CD4-positive, alpha-beta T cell treated with Interferon gamma for 1 hour (primary cell): ENCODE measurements at regions not wholly inside any gene's neighbourhood (a gene's known extent, or its start where the extent isn't known, plus 50 kb on each side); places are given as distances from the start of the nearest gene placed in this dataset.

Experiments
- DNase-seq: peaks from one replicate; pipeline ENCODE4 v3.0.0-alpha.2; 2020

DNA sequence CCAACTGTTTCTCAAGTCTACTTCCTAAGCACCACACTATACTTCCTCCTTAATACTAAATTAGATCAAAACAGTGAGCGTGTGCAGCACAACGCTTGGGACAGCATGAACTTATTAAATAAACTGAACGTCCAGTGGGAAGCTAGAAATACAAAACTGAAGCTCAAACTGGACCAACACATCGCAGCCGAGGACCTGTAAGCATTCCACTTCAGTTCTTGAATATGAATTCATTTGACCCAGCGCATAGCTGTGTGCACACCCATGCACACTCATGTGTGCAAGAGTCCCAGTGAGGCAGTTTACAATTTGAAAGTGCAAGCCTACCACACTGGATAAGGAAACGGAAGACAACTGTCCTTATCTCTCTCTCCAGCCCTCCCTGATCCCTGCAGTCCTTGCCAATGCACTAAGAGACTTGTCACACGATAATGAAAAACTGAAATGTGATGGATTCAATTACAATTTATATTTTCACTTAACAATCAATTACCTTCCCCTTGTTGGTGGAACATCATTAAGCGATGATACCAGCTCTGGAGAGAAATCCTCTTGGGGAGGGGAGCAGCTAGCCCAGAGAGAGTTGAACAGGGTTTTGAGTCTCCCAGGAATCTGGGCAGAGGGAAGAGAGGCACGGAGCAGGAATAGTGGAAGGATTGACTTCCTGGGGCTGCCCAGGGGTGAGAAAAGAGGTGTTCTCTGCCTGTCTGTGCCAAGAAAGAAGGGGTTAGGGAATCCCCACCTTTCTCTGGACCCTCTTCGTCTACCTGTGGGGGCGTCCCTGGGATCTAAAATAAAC is 186.5 kb upstream of the KLHL29 start:
- no peak for DNase-seq

DNA sequence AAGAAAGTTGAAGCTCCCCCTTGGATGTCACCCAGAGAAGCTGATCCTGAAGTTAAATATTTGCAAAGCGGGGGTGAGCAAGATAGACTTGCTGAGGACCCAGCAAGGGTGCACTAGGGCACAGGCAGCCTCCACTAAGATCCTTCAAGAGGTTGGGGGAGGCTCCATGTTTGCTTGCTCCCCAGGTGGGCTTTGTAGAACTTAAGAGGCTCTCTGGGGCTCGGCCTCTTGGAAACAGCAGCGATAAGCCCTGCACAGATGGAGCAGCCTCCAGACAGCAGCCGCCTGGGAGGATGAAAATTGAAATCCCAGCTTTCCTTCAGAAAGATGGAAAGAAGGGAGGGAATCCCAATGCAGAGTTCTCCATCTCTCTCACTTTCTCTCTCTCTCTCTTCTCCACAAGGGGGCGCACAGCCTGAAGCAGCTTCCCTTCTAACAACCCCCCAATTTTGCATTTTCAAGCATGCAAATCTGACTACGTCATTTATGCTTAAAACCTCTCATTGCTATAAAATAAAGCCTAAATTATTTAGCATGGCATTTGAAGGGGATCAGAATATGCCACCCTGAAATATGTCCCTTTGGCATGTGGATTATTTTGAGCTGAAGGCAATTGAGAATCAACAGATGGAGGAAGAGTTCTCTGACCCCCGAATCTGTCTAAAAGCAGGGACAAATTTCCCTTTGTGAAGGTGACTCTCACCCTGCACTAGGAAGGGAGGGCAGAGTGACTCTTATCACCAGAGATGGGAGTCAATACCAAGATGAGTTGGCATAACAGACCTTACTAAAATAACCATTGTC is 185.7 kb upstream of the KLHL29 start:
- no peak for DNase-seq

DNA sequence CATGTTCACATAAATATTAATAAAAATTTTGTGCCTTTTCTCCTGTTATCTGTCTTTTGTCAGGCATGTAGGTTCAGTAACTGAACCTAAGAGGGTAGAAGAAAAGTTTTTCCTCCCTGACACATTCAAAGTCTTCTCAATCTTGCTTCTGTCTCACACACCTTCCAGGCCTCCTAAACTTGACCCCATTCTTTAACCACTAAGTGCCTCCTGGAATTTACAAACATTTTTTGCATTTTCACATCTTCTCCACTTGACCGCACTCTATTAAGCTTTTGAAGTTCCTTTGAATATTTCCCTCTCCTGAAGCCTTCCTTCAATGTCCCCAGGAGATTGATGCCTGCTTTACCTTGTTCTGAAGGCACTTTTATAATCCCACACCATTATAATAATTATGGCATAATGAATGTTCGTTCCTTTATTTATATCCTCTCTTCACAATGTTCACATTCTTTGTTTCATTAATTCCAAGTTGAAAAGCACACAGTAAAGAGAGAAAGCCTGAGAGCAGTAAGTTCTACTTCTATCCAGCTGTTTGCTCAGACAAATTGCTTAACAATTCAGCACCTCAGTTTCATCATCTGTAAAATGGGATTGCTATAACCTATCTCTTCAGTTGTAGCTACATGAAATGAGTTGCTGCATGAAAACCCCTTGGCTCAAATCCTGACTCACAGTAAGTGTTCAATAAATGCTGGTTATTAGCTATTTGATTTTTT is 184.8 kb upstream of the KLHL29 start:
- DNase-seq = no peak

DNA sequence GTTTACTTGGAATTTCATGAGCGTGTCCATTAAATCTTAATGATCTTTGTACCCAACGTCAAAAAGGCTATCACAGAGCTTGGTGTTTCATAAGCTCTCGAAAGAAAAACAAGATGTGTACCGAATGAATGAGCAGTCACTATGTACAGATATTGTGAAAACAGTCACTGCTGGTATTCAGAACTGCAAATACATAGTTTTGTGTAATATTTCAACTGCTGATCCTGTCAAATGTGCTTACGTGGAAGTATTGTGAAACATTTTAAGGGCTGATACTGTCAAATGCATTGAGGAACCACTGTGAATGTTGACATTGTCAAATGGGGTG is 184.2 kb upstream of the KLHL29 start:
- DNase-seq = no peak

DNA sequence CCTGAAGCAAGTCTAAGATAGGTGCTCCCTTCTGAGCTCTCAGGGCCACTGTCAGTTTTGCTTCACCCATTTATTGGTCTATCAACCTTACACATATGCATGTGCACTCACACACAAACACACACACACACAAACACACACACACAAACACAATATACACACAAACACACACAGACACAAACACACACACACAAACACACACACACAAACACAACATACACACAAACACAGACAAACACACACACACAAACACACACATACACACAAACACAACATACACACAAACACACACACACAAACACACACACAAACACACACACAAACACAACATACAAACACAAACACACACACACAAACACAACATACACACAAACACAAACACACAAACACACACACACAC is 181.6 kb upstream of the KLHL29 start:
- no peak for DNase-seq

DNA sequence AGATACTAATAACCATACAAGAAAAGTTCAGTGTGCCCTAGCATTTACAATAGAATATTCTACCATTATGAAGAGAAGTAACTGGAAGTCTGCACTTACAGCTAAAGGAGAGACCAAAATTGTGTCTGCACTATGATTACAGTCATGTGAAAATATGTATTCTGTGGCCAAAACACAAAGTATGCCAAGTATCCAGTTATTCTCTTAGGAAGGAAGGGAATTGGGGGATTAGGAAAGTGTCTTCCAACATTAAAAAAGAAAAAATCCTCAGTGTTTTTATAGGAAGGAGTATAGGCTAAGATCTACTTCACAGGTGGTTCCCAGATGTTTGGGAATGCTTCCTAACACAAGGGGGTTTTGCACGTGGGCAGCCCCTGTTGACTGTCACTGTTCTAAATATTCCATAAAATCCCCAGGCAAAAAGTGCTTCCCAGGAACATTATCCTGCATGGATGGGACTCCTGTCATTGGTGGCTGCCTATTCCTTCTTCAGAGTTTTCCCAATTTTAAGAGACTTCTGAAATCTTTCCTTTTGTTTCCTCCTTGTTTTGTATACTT is 180.2 kb upstream of the KLHL29 start:
- DNase-seq = no peak

DNA sequence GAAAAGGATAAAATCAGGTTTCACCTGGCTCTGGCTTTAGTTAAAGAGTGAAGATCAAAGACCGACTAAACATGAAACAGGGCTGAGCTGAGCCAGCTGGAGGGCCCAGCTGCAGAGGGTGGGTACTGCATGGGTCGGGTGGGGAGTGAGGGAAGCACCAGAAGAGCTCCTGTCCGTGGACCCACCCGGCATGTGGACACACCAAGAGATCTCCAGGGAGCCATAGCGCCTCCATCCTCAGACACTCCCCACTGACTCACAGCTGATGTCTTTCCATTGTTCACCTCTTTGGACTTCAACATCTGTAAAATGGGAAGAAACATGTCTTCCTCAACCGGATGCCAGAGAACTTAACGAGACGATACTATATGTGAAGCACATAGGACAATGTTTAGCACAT is 178.3 kb upstream of the KLHL29 start:
- no peak for DNase-seq

DNA sequence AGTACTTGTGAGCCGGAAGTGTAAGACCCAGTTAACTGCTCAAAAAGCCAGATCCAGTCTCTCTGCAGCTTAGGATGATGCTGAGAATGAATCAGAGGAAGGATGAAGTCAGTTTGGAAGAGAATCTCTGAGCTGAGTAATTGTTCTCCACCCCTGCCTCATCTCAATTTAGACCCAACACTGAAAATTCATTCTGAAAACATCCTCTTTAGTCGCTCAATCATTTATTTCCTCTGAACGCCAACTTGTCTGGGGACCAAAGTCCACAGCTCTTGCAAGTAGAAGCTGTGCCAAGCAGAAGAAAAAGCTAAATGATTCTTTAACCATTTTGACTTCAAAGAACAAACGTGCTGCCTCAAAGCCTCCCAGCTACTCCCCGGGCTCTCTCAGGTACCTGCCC is 177.1 kb upstream of the KLHL29 start:
- no peak for DNase-seq

DNA sequence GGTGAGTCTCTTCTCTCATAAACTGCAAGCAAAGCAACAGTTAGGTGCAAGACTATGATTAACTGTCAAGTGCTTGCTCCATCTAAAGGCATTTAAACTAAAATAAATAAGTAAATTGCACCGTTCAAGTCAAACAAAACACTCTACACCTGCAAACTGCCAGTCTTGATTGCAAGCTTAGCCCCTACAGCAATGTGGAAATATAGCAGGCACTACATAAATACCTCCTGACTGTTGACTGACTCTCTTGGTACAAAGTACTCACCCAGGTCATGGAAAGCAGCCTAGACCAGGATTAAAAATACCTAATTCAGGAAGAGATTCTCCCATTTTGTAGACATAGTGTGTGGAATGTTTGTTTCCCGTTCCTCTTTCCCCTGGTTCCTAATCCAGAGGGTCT is 176.6 kb upstream of the KLHL29 start:
- DNase-seq = no peak

DNA sequence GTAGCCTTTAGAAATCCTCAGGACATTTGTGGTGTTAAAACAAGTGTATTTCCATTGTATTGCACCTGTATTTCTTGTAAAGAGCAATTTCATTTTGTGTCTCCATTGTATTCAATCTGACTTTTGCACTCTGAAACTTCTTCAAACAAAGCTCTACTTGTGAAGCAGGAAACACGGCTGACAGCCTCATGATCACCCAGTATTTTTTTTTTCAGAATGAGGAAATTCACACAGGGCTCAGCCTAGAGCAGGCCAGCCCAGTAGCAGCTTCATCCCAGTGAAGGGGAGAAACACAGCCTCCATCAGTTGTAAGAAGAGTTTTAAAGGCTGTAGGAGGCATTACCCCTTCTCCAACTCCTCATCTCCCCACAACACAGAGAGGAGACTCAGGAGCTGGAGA is 175.9 kb upstream of the KLHL29 start:
- DNase-seq = no peak

DNA sequence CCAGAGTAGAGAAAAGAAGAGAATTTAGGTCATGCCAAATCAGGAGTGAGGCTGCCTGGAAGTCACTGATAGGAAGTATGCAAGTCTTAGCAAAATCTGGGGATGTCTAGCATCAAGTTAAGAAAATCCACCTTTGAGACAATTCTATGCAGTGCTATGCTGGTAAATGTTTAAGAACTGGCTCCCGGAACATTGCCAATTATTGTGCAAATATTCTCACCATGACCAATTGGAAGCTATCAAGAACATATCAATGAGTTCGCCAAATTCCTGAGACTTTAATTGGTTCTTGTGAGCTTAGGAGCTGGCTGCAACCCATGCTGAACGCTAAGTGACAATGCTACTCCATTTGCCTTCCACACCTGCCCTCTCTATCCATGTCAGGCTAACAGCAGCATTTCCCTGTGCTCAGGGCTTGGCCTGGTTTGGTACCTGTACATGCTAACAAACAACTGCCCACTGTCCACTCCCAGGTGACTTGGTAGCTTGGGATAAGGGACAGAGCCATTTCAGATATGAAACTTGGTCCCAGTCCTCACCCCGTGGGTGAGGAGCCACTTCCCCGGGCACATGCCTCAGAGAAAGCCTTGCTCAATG is 172.9 kb upstream of the KLHL29 start:
- no peak for DNase-seq

DNA sequence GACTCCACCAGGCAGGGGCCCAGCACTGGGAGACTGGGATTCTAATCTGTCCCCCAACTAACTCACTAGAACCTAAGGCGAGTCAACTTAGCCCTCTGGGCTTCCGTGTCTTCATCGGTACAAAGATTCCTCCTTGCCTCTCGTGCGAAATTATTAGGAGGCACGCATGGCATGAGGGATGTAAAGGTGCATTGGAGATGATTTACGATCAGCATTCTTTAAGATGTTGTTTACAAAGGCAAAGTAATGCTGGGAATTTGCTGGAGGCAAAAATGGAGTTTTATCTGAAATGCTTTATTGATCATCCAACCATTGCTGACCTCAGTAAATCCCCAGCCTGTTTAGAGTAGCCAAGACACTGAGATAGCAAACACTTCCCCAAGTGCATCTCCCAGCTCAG is 171.8 kb upstream of the KLHL29 start:
- no peak for DNase-seq

DNA sequence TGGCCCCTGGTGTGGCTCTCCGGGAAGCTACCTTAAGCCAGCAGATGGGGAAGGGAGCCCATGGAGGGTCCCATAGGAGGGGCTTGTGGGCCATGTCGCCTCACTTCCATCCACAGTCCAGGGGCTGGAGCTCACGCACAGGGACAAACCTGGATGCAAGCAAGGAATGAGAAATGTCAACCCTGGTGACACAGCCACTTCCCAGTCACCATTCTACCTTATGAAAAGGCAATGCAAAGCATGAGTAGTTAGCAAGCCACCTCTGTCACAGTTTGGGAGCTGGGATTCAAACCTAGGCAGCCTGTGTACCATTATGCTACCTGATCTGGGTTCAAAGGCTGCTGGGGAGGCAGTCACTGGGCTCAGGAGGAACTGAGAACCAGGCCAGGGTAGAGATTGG is 170.0 kb upstream of the KLHL29 start:
- no peak for DNase-seq

DNA sequence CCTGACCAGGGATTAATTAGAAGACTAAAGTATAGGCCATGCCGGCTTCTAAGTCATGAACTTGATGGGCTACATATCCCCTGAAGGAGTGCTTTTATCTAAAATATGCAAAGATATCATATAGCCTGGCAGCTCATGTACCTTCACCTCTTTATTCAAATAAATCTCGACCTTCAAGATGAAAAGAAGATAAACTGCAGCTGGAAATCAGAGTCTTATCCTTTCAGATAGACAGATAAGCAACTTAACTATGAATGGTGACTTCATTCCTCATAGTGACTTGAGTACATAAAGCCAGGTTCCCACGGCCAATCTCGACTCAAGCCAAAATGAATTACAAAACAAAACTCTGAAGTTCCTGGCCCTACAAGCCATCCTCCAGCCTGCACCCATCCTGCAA is 165.3 kb upstream of the KLHL29 start:
- DNase-seq = no peak

DNA sequence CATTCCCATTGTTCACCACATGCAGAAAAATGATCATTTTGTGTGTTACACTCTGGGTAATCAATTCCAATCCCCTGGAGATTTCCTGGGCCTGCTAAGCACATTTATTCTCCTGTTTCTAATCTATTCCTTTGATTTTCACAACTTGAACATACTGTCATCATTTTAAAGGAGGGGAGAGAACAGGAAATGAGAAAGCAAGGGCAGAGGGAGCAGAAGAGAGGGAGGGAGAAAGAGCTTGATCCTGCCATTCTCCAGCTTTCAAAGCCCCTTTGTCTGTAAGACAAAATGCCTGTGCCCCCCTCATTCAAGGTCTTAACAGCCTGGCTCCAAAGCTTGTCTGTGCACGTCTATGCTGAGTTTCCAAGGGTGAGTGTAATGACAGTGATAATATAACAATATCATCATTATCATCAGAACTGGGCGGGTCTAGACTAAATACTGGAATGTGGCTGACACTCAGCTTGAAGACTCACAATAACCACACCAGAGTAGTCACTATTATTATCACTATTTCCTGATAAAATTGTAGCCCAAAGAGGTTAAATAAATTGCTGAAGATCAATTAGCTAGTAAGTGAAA is 164.4 kb upstream of the KLHL29 start:
- DNase-seq = no peak

DNA sequence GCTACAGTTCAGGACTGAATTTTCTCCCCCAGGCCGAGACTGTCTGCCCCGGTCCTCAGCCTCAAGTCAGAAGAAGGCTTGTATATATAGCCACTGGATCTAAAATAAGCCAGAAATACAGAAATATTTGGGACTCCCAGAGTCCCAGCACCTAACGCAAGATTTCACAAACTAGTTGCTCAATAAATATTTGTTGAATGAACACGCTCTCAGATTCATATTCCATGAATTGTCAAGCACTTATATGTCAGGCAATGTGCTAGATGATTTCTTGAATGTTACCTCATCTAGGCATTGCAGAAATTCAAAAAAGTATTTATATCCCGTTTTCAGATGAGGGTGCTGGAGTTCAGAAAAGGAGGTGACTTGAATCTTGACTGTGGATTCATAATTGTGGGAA is 163.7 kb upstream of the KLHL29 start:
- DNase-seq = no peak

DNA sequence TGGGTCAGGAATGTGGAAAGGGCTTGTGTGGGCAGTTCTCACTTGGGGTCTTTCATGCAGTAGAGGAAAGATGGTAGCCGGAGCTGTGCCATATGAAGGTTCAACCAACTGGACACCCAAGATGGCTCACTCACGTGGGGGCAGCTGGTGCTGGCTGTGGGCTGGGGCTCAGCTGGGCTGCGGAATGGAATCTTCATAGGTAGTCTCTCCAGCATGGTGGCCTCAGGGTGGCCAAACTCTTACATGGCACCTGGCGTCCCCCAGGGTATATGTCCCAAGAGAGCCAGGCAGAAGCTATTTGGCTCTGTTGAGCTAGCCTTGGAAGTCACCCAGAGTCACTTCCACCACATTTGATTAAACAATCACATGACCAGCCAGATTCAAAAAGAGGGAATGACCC is 163.1 kb upstream of the KLHL29 start:
- no peak for DNase-seq

DNA sequence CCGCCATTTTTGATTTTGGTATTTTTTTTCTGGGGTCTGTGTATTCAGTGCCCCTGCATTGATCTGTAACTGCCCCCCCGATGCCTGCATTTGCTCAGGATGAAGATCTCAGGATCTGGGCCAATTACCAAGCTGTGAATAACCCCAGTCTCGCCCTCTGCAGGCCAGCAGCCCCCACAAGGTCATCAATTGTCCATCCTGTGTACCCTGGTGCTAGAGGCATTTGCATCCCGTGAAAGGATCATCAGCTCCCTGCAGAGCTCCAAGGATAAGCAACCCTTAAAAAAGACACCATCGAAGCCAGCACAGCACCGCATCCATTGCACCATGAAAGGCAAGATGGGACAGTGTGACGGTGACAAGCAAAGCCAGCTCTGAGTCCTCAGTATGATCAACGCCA is 154.1 kb upstream of the KLHL29 start:
- DNase-seq = no peak

DNA sequence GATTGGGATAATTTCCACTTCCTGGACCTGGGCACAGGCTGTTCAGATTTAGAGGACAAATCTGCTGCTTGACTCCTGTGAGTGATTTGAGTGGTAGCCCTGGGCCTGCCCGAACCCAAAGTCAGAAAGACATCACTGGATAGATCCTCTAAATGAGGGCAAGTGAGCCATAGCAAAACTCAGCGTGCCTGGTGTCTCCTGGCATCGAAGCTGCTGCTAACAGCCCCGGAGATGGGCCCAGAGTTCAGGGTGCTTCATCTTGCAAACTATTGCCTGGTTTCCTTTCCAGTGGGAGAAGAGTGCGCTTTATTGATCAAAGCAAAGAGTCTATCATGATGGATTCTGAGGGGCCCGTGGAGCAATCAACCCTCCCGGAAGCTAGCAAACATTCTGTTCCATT is 153.1 kb upstream of the KLHL29 start:
- DNase-seq = no peak

DNA sequence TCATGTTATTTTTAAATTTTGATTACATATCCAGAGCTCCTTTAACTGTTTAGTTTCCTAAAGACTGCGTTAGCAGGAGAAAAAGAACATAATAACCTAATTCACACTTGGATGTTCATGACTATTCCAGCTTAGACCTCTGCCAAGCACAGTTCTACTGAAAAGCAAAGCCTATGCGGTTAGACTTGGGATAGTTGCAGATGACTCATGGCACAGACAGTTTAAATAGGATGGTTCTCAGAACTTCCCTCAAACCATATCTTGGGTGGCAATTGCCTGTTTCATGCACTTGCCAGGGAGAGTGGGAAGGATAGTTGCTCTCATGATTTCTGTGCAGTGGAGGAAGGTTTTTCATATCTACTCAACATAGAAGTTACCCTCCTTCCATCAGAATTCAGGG is 149.7 kb upstream of the KLHL29 start:
- no peak for DNase-seq

DNA sequence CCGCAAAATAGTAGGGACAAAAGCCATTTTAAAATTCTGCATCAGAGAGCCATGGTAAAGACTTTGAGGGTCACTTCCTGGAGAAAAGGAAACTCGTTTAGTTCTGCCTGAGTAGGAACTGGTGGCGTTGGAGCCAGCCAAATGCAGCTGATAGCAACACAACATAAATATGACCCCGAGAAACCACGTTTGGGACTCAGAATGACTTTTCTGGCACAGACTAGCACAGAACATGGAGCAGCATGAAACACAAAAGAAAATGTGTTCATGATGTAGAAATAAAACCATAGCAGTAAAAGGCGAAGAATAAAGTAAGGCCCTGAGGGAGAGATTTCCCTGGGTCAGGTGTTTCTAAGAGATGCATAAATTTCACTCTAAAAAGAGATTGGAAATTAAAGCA is 149.2 kb upstream of the KLHL29 start:
- no peak for DNase-seq

DNA sequence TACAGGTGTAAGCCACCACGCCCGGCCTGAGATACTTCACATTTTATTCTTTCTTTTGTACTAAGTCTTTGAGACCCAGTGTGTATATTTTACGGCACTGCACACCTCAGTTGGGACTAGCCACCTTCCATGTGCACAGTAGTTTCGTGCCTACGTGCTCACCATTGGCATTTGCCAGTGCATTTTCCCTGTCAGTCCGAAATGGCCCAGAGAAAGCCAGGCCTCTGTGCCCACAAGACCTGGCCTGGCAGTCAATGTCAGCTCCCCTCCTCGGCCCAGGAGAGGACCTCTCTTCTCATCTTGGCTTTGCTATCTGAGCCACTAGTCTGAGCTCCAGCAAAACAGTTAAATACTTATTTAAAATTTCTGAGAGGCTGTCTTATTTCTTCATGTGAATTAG is 147.8 kb upstream of the KLHL29 start:
- no peak for DNase-seq
